Prostate gland (tissue), 2 donors: ENCODE measurements at regions not wholly inside any gene's neighbourhood (a gene's known extent, or its start where the extent isn't known, plus 50 kb on each side); places are given as distances from the start of the nearest gene placed in this dataset.

Experiments used
- DNase-seq: peaks from one replicate; pipeline ENCODE4 v3.0.0-alpha.2; 2019; ENCODE audit warnings: low spot score
- H3K27ac ChIP-seq, 2 donors: fragments of 200-600 bp; sonication (generic); 2 replicates each; pipeline ENCODE4 v1.5.1; 2017 to 2019
- H3K27me3 ChIP-seq: fragments of 200-600 bp; sonication (generic); replicated peaks from 2 replicates; pipeline ENCODE4 v1.5.1; 2019; ENCODE audit not compliant: insufficient read depth
- H3K36me3 ChIP-seq, 2 donors: fragments of 200-600 bp; sonication (generic); 1 replicate in 1 of 2; 2 replicates in 1 of 2; pipeline versions ENCODE4 v1.5.1 to v1.8.1; 2017 to 2019
- H3K4me1 ChIP-seq: fragments of 200-600 bp; sonication (generic); replicated peaks from 2 replicates; pipeline ENCODE4 v1.5.1; 2019
- H3K4me3 ChIP-seq, 2 donors: fragments of 200-600 bp; sonication (generic); 2 replicates each; pipeline ENCODE4 v1.5.1; 2017 to 2019
- H3K9me3 ChIP-seq: fragments of 200-600 bp; sonication (generic); 2 replicates; pipeline ENCODE4 v1.5.1; 2017
- CTCF ChIP-seq, 4 experiments: fragments of 200-600 bp in 2 of 4; fragments of 450-650 bp in 2 of 4; sonication (generic) in 2 of 4; IDR thresholded peaks; 1 replicate in 3 of 4; 2 replicates in 1 of 4; pipeline ENCODE4 v1.5.1; 2016 to 2019; ENCODE audit warnings: antibody characterized with exemption in 4 of 4, mild to moderate bottlenecking in 2 of 4, moderate library complexity in 2 of 4
- POLR2A ChIP-seq: fragments of 450-650 bp; IDR thresholded peaks from one replicate; pipeline ENCODE4 v1.6.1; 2016; ENCODE audit warnings: antibody characterized with exemption, mild to moderate bottlenecking
- POLR2AphosphoS5 ChIP-seq: sonication (generic); formaldehyde crosslinking; IDR thresholded peaks from one replicate; pipeline ENCODE4 v1.6.1; 2017; ENCODE audit warnings: antibody characterized with exemption
- WGBS: methylation state at CpG from one replicate; pipeline ENCODE4 v1.1.5; 2018; 5-methylcytosine and 5-hydroxymethylcytosine counted together
- intact Hi-C: fragments of 100-400 bp; cut with DNase I; formaldehyde crosslinking; loops from one replicate; pipeline ENCODE4 v1.14.2; 2022

- intact Hi-C loops = no loop called here
- no peak for TF ChIP-seq CTCF (IDR thresholded peaks at IDR 0.05)
- TF ChIP-seq POLR2A = no peak
- TF ChIP-seq POLR2AphosphoS5 = no peak
- WGBS = 88% methylated on average over 4 of the region's 4 CpGs
- no peaks in the 10 kb centered on the region for H3K9me3 ChIP-seq
- no peaks in the 10 kb centered on the region for H3K4me1 ChIP-seq
- no peaks in the 10 kb centered on the region for H3K27me3 ChIP-seq
- no peaks in the 10 kb centered on the region for H3K36me3 ChIP-seq
- no peak overlapping the region for H3K4me3 ChIP-seq
- DNase-seq = no peak
- no peak overlapping the region for H3K27ac ChIP-seq
Measured at GRCh38 chr4:141430686-141431085, 205.7 kb upstream of the IL15 start.

GRCh38 chr4:141432000-141432712, 204.2 kb upstream of the IL15 start:
- Histone ChIP-seq H3K27ac (no peak overlapping the region), H3K4me3 (no peak overlapping the region), H3K36me3 (no peaks in the 10 kb centered on the region), H3K27me3 (no peaks in the 10 kb centered on the region), H3K4me1 (no peaks in the 10 kb centered on the region), H3K9me3 (no peaks in the 10 kb centered on the region)
- no peak for DNase-seq
- intact Hi-C loops = no loop called here
- 61% methylated on average over 2 of the region's 2 CpGs for WGBS
- TF ChIP-seq CTCF (IDR thresholded peaks at IDR 0.05) = no peak
- TF ChIP-seq POLR2AphosphoS5 = no peak
- no peak for TF ChIP-seq POLR2A

- intact Hi-C loops = no loop called here
- Histone ChIP-seq H3K27me3 (no peaks in the 10 kb centered on the region), H3K9me3 (no peaks in the 10 kb centered on the region), H3K27ac (no peak overlapping the region), H3K4me1 (no peaks in the 10 kb centered on the region), H3K36me3 (no peaks in the 10 kb centered on the region), H3K4me3 (no peak overlapping the region)
- DNase-seq = no peak
- 60% methylated on average over 3 of the region's 3 CpGs for WGBS
- TF ChIP-seq POLR2A (no peak), CTCF (IDR thresholded peaks at IDR 0.05) (no peak), POLR2AphosphoS5 (no peak)
Measured at GRCh38 chr4:141435446-141436225, 200.7 kb upstream of the IL15 start.

- Histone ChIP-seq H3K4me3 (no peak overlapping the region), H3K27me3 (no peaks in the 10 kb centered on the region), H3K9me3 (no peaks in the 10 kb centered on the region), H3K36me3 (no peaks in the 10 kb centered on the region), H3K4me1 (no peaks in the 10 kb centered on the region), H3K27ac (no peak overlapping the region)
- TF ChIP-seq POLR2AphosphoS5 = no peak
- TF ChIP-seq CTCF (IDR thresholded peaks at IDR 0.05) = no peak
- no peak for TF ChIP-seq POLR2A
- DNase-seq = no peak
- intact Hi-C loops = no loop called here
- 90% methylated on average over 1 of the region's 1 CpG for WGBS
Measured at GRCh38 chr4:141439223-141439622, 197.2 kb upstream of the IL15 start.

- Histone ChIP-seq H3K4me1 (no peaks in the 10 kb centered on the region), H3K36me3 (no peaks in the 10 kb centered on the region), H3K27ac (no peak overlapping the region), H3K27me3 (no peaks in the 10 kb centered on the region), H3K4me3 (no peak overlapping the region), H3K9me3 (no peaks in the 10 kb centered on the region)
- intact Hi-C loops = no loop called here
- TF ChIP-seq CTCF (IDR thresholded peaks at IDR 0.05) = no peak
- DNase-seq = no peak
- WGBS = 56% methylated on average over 1 of the region's 1 CpG
Measured at GRCh38 chr4:141447761-141448160, 188.6 kb upstream of the IL15 start.
